Panc1 (cell line): ENCODE measurements at regions not wholly inside any gene's neighbourhood (a gene's known extent, or its start where the extent isn't known, plus 50 kb on each side); places are given as distances from the start of the nearest gene placed in this dataset.

Source experiments
- POLR2AphosphoS5 ChIP-seq: IDR thresholded peaks from 2 replicates; pipeline ENCODE4 v1.6.1; 2012; ENCODE audit warnings: mild to moderate bottlenecking, low read depth, low read length, moderate library complexity
- SIN3A ChIP-seq: IDR thresholded peaks from 2 replicates; pipeline ENCODE4 v1.6.1; 2012; ENCODE audit warnings: low read depth, mild to moderate bottlenecking, low read length, moderate library complexity, borderline replicate concordance; ENCODE audit not compliant: insufficient read depth
- TCF7L2 ChIP-seq: IDR thresholded peaks from 2 replicates; pipeline ENCODE4 v1.6.1; 2011; ENCODE audit warnings: mild to moderate bottlenecking, low read depth, low read length, inconsistent platforms
- TF ChIP-seq, protein P1 (sequence below): fragments of 450-650 bp; IDR thresholded peaks from 2 replicates; pipeline ENCODE4 v1.5.1; 2017; ENCODE audit warnings: mild to moderate bottlenecking
- TF ChIP-seq, protein P2 (sequence below), 2 experiments: IDR thresholded peaks; 2 replicates each; pipeline ENCODE4 v1.6.1; 2011 to 2012; ENCODE audit warnings: low read depth in 2 of 2, control low read depth in 1 of 2, low read length in 1 of 2, mild to moderate bottlenecking in 1 of 2, moderate library complexity in 1 of 2; ENCODE audit not compliant: insufficient read depth in 1 of 2

DNA sequence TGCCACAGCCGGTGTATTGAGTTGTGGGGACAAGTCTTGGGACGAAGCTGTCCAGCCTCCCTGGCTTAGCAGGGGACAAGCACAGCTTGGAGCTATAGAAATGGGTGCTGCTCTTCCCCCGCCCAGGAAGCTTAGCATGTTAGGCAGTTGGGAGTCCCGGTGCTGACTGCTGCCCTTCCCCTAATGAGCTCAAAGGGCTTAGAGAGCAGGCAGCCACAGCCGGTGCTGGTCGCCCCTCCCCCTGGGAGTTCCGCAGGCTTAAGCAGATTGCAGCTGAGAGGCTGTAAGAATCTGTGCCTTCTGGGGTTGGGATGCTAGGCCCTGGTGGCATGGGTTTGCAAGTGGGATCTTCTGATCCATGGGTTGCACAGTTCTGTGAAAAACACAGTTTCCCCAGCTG lies 237.3 kb downstream of the DCDC2C start:
- TF ChIP-seq, protein P1, sequence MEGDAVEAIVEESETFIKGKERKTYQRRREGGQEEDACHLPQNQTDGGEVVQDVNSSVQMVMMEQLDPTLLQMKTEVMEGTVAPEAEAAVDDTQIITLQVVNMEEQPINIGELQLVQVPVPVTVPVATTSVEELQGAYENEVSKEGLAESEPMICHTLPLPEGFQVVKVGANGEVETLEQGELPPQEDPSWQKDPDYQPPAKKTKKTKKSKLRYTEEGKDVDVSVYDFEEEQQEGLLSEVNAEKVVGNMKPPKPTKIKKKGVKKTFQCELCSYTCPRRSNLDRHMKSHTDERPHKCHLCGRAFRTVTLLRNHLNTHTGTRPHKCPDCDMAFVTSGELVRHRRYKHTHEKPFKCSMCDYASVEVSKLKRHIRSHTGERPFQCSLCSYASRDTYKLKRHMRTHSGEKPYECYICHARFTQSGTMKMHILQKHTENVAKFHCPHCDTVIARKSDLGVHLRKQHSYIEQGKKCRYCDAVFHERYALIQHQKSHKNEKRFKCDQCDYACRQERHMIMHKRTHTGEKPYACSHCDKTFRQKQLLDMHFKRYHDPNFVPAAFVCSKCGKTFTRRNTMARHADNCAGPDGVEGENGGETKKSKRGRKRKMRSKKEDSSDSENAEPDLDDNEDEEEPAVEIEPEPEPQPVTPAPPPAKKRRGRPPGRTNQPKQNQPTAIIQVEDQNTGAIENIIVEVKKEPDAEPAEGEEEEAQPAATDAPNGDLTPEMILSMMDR, result no peak
- no peak for TF ChIP-seq TCF7L2
- no peak for TF ChIP-seq POLR2AphosphoS5
- TF ChIP-seq, protein P2, sequence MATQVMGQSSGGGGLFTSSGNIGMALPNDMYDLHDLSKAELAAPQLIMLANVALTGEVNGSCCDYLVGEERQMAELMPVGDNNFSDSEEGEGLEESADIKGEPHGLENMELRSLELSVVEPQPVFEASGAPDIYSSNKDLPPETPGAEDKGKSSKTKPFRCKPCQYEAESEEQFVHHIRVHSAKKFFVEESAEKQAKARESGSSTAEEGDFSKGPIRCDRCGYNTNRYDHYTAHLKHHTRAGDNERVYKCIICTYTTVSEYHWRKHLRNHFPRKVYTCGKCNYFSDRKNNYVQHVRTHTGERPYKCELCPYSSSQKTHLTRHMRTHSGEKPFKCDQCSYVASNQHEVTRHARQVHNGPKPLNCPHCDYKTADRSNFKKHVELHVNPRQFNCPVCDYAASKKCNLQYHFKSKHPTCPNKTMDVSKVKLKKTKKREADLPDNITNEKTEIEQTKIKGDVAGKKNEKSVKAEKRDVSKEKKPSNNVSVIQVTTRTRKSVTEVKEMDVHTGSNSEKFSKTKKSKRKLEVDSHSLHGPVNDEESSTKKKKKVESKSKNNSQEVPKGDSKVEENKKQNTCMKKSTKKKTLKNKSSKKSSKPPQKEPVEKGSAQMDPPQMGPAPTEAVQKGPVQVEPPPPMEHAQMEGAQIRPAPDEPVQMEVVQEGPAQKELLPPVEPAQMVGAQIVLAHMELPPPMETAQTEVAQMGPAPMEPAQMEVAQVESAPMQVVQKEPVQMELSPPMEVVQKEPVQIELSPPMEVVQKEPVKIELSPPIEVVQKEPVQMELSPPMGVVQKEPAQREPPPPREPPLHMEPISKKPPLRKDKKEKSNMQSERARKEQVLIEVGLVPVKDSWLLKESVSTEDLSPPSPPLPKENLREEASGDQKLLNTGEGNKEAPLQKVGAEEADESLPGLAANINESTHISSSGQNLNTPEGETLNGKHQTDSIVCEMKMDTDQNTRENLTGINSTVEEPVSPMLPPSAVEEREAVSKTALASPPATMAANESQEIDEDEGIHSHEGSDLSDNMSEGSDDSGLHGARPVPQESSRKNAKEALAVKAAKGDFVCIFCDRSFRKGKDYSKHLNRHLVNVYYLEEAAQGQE (IDR thresholded peaks at IDR 0.05; ENCODE audit: insufficient read depth in 1 of 2, low read depth in 2 of 2, low read length in 1 of 2), result no peak
- TF ChIP-seq SIN3A, result no peak
